Cerebellar cortex (tissue), 1 donor: ENCODE measurements at regions not wholly inside any gene's neighbourhood (a gene's known extent, or its start where the extent isn't known, plus 50 kb on each side); places are given as distances from the start of the nearest gene placed in this dataset.
"Not testable (repeated sequence)": the region's sequence is repeated elsewhere in the genome, so short reads cannot be mapped to it uniquely, and the experiment has no call there.

Experiments
- DNase-seq: peaks from one replicate; pipeline ENCODE4 v3.0.0-alpha.2; 2015; ENCODE audit warnings: low spot score

DNA sequence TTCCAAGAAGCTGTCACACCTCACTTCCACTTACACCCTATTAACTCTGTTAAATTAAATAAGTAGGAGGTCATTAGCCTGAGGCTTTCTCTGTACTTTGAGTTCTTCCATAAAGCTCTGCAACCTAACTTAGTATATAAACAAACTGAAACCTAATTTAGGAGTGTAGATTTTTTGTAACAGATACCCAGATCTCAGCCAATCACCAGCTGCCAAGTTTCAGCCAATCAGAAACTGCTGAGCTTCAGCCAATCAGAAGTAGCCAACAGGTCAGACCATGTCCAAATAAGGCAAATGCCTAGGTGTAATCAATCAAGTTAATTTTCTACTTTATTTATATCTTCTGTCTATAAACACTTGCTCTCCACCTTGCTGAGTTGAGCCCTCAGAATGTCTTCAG, 142.7 kb upstream of the SULF2 start:
- no peak for DNase-seq

DNA sequence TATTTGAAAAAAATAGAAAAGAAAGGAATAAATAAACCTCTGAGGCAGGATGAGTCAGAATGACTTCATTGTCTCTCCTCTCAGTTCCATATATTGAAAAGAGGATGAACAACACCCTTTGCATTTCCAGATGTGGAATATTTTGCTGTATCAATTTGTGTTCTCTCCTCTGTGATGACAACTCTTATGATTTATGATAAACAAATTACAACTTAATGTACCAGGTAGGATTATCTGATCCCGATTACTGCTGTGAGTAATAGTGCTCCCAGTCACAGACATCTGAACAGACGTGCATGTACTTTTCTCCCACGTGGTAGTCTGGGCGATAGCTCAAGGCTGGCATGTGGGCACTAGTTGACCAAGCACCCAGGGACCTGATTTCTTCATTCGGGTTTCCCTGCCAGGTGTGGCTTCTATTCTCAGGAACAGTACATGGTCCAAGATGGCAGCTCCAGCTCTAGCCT, 142.1 kb upstream of the SULF2 start:
- no peak for DNase-seq

DNA sequence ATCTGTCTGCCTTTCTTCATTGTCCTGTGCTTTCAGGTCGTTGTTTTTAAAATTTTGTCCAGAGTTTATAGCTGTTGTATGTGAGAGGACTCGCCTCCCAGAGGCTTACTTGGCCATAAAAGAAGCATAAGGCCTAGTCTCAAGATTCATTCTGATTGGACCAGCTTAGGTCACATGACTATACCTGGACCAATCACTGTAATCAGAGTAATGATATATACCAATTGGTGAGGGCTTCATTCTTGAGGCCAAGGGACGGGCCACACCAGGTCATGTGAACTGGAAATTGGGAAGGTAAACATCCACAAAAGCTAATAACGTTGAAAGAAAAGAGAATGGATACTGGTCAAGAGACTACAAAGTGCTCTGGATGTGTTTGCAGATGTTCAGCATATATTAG, 141.4 kb upstream of the SULF2 start:
- no peak for DNase-seq

- no peak for DNase-seq
Observed at GRCh38 chr20:47925593-47925992, 140.3 kb upstream of the SULF2 start.

DNA sequence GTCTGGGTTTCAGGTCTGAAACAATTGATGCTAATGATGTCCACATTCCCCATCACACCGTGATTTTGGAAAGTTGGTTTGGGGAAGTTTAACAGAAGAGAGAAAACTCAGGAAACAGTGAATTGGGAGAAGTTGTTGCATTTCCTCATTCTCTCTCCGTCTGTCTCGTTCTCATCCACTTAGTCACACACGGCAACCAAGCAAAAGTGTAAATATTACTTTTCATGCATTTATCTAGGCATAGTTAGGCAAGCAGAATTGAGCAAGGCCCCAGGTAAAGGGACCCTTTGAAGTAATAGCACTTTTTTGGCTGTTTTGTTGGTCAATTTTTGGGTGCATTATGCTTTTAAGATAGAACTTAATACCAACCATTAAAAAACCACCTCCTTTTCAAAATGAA, 137.0 kb upstream of the SULF2 start:
- no peak for DNase-seq

DNA sequence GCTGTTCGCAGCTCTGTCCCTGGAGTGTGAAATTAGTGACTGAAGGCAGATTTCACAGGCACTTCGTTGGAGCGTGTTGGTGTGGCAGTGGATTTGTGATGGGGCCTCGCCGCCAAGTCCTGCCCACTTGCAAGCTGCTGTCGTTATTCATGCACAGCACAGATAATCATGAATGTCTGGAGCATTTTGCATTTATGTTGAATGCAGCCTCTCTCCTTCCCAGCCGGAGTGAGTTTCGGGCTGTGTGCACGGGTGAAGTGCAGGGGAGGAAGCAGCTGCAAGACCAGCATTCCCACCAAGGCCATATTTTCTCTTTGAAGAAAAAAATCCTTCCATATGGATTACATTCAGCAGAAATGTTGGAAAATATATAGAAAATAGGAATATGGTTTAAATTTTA, 136.5 kb upstream of the SULF2 start:
- DNase-seq: not testable (repeated sequence)

- DNase-seq: no peak
Observed at GRCh38 chr20:47921408-47921807, 136.1 kb upstream of the SULF2 start.

DNA sequence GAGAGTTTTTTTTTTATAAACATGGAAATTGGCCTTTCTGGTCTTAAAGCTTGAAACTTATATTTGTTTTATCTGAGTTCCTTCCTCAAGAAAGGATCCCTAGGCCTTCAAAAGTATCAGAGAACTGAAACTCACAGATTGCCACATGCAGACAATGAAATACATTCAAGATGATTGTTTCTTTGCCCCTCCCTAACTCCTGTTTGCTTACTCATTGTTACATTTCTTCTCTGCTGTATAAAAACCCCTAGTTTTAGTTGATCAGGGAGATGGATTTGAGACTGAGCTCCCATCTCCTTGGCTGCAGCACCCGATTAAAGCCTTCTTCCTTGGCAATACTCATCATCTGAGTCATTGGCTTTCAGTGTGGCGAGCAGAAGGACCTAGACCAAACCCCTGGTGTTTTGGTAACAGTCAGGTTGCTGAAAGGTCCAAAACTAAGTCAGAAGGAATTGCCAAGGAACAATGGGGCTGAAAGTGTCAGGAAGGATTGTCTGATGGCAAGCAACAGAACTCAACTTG, 132.3 kb upstream of the SULF2 start:
- DNase-seq: no peak

GRCh38 chr20:47915495-47915894, 130.2 kb upstream of the SULF2 start:
- DNase-seq: no peak

- no peak for DNase-seq
Observed at GRCh38 chr20:47914792-47915191, 129.5 kb upstream of the SULF2 start.

GRCh38 chr20:47912786-47913501, 127.7 kb upstream of the SULF2 start:
- DNase-seq: not testable (repeated sequence)

DNA sequence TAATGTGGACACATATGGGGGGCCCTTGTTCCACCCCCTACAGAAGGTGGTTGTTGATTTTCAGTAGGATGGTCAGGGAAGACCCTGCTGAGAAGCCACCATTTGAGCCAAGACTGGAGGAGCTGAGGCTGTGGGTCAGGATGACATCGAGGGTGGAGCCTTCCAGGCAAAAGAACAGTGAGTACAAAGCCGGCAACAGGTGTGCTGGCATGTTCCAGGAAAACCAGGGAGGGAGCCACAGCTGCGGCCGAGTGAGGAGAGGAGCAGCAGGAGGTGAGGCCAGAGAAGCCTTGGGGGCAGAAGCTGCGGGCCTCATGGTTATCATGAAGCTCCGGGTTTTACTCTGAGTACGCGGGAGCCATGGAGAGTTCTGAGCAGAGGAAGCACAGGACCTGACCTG, 126.9 kb upstream of the SULF2 start:
- DNase-seq: not testable (repeated sequence)

GRCh38 chr20:47909696-47910369, 124.6 kb upstream of the SULF2 start:
- DNase-seq: not testable (repeated sequence)

DNA sequence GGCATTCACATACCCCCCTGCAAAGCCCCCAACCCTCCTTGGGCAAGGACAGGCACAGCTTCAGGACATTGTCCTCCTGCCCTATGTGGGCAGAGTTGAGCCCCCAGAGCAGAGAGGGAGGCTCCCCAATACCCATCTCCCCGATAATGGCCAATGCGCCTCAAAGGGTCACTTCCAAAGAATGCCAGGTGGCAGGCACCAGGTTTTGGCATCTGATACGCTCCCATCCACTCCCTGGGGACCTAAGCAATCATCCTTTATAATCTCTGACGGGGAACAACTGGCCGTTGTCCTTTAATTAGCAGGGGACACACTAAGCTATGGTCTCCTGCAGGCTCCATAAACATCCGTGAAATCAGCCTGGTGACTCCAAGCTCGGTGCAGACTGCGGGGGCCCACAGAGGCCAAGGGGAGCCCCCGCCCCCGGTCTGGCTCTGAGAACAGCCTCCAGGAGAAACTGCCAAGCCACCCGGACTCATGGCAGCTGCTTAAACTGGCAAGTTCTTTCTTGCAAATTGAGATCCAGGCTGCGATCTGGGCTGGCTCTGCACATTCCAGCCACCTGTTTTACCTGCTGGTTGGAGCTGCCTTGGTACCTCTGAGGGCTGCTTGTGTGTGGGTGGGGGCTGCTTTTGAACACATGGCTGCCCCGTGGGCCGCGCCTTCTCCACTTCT, 123.2 kb upstream of the SULF2 start:
- peak; percentile 41 for DNase-seq

DNA sequence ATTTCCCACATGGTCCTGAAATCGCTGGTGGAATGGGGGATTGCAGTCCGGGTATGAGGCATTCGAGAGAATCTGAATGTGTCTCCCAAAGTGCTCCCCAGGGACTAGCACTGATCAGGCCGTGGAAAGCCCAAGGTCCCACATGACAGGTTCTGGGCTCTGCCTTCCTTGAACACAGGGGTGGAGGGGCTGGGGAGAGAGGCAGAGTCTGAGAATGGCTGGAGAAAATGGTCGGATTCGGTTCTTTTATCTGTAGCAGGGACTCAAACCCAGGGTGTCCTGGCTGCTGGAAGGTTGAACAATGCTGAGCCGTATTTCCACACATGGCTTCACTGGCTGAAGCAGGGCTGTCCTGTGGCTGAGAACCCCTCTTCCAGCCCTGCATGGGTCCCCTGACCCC, 122.7 kb upstream of the SULF2 start:
- DNase-seq: not testable (repeated sequence)

DNA sequence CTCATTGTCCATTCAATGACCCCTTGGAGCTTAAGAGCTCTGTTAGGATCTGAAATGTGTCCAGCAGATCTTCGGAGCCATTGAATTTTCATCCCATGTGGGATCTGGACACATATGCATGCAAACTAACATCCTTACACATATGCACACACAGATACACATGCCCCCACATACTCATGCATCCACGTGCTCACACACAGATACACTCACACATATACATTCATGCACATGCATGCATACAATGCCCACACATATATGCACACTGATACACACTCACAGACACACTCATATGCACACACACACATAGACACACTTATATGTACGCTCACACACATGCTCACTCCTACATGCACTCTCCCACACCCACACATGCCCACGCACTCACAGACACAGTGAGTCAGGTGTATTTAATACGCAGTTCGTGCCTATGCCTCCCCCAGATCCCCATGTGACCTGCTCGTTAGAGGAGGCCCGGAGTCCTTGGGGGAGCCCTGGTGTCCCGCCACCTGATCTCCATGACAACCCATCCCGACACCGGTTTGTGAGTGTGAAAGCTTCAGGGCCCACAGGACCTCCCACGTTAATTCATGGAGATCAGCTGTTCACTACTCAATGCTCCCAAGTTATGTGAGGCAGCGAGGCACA, 121.9 kb upstream of the SULF2 start:
- no peak for DNase-seq

GRCh38 chr20:47906348-47906660, 121.0 kb upstream of the SULF2 start:
- no peak for DNase-seq

GRCh38 chr20:47905628-47906347, 120.5 kb upstream of the SULF2 start:
- DNase-seq: no peak

DNA sequence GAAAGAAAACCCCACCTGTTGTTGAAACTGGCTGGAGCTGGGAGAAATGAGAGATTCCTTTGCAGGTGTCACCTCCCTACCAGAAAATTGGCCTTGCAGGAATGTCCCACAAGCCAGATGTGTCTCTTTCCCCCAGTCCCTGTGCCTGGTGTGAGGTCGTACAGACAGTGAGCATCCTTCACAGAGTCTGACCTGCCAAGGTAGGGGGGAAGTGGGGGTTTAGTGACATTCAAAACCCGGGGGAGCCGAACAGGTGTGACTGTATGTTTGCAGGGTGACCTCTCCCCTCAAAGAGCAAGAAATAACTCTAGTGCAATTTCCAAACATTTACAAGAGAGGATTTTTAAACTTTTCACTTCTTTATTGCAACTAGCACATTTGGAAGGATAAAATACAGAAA, 117.7 kb upstream of the SULF2 start:
- not testable (repeated sequence) for DNase-seq

DNA sequence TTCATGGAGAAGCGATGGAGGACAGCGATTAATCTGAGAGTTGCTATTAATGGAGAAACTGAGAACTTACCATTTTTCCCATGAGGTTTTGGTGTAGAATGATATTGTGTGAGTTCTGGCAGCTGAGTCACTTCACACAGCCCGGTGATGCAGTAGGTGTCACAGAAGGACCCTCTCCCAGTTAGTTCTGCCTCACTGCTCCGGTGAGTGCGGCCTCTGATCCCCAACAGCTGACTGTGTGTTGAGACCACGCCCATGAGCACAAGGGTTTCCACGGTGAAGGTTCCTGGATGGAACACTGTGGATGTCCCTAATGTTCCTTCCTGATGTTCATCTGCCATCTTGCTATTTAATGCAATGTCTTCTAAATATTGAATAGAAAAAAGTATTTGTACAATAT, 114.0 kb upstream of the SULF2 start:
- DNase-seq: not testable (repeated sequence)

DNA sequence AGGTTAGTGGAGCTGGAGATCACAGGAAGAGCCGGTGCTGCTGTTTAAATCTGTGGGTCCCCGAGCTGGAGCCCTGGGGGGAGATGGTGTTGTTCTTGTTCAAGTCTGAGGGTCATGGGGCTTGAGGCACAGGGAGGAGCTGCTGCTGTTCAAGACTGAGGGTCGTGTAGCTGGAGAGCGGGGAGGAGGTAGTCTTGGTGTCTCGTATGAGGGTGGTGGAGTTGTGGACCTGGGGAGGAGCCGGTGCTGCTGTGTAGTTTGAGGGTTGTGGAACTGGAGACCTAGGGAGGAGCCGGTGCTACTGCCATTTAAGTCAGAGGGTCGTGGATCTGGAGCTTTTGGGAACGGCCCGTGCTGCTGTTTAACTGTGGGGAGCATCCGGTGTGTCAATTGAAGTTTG, 112.2 kb upstream of the SULF2 start:
- DNase-seq: no peak

GRCh38 chr20:47892681-47893080, 107.4 kb upstream of the SULF2 start:
- not testable (repeated sequence) for DNase-seq
